PFSK-1 (cell line): ENCODE measurements at regions not wholly inside any gene's neighbourhood (a gene's known extent, or its start where the extent isn't known, plus 50 kb on each side); places are given as distances from the start of the nearest gene placed in this dataset.

Experiments used
- POLR2AphosphoS5 ChIP-seq: IDR thresholded peaks from 2 replicates; pipeline ENCODE4 v1.6.1; 2012; ENCODE audit warnings: low read depth, mild to moderate bottlenecking, control low read depth, low read length, moderate library complexity
- SIN3A ChIP-seq: IDR thresholded peaks from 2 replicates; pipeline ENCODE4 v1.6.1; 2012; ENCODE audit warnings: mild to moderate bottlenecking, low read length, moderate library complexity, borderline replicate concordance; ENCODE audit not compliant: insufficient read depth
- TF ChIP-seq, protein P1 (sequence below), 2 experiments: IDR thresholded peaks; 2 replicates each; pipeline versions ENCODE4 v1.6.1 to v1.8.0; 2011 to 2012; ENCODE audit warnings: low read depth in 2 of 2, low read length in 2 of 2, control low read depth in 1 of 2, inconsistent platforms in 1 of 2, mild to moderate bottlenecking in 1 of 2, moderate library complexity in 1 of 2; ENCODE audit not compliant: insufficient read depth in 1 of 2

DNA sequence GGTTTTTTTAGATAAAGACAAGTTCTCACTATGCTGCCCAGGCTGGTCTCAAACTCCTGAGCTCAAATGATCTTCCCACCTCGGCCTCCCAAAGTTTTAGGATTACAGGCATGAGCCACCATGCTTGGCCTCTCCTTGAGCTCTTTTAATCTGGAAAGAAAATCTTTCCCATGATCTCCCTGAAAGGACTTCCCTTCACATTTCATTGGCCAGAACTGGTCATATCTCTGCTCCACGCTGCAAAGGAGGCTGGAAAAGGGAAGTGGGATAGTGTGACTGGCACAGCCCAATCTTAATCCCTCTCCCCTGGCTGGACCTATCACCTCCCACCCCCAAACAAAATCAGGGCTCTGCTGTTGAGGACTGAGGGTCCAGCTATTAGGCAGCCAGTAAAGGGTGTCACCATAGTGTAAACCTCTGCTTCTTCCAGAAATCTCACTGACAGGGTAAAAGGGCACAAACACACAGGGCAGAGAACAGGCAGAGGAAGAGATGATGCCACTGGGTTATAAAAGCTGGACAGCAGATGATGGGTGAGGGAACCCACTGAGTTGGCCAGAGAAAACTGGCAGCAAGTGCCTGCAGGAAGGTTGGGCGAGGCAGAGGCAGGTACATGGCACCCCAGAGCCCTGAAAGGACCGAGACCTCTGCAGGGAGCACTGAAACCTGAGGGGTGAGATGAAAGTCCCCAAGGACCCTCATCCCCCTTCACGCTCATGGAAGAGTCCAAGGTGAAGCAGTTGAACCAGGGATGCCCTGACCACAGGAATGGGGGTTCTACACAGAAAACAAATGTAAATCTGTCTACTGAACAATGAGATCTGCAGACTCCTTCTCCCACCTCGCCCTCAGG, 83.1 kb upstream of the PTPN1 start:
- no peak for TF ChIP-seq POLR2AphosphoS5
- TF ChIP-seq, protein P1, sequence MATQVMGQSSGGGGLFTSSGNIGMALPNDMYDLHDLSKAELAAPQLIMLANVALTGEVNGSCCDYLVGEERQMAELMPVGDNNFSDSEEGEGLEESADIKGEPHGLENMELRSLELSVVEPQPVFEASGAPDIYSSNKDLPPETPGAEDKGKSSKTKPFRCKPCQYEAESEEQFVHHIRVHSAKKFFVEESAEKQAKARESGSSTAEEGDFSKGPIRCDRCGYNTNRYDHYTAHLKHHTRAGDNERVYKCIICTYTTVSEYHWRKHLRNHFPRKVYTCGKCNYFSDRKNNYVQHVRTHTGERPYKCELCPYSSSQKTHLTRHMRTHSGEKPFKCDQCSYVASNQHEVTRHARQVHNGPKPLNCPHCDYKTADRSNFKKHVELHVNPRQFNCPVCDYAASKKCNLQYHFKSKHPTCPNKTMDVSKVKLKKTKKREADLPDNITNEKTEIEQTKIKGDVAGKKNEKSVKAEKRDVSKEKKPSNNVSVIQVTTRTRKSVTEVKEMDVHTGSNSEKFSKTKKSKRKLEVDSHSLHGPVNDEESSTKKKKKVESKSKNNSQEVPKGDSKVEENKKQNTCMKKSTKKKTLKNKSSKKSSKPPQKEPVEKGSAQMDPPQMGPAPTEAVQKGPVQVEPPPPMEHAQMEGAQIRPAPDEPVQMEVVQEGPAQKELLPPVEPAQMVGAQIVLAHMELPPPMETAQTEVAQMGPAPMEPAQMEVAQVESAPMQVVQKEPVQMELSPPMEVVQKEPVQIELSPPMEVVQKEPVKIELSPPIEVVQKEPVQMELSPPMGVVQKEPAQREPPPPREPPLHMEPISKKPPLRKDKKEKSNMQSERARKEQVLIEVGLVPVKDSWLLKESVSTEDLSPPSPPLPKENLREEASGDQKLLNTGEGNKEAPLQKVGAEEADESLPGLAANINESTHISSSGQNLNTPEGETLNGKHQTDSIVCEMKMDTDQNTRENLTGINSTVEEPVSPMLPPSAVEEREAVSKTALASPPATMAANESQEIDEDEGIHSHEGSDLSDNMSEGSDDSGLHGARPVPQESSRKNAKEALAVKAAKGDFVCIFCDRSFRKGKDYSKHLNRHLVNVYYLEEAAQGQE (IDR thresholded peaks at IDR 0.05; ENCODE audit: insufficient read depth in 1 of 2, low read depth in 2 of 2, low read length in 2 of 2): no peak
- TF ChIP-seq SIN3A: no peak
